ENCODE measurements at regions not wholly inside any gene's neighbourhood (a gene's known extent, or its start where the extent isn't known, plus 50 kb on each side); places are given as distances from the start of the nearest gene placed in this dataset.

DNA sequence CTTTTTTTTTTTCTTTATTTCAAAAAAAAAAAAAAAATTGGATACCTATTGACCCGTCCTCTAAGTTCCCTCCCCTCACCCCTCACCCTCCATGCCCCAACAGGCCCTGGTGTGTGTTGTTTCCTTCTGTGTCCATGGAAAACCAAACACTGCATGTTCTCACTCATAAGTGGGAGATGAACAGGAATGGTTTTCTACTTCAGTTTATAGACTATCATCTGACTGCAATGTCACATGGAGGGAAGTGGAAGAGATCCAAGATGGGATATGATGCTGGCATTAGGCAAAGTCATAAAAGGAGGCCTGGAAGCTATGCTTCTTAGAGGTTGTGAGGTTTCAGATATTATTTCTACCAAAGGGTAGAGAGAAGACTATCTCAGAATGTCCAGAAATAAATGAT lies 237.5 kb downstream of the MAFB start:
- Mint-ChIP-seq H3K4me1 (no peaks in the 10 kb centered on the region), H3K4me3 (no peak overlapping the region), H3K9me3 (peaks cover 0 to 2% (median 0%) of the 10 kb centered on the region in 11 donors), H3K36me3 (no peaks in the 10 kb centered on the region), H3K27ac (no peak overlapping the region), H3K27me3 (peaks cover 2 to 31% (median 9%) of the 10 kb centered on the region in 5 donors)
- no peak overlapping the region for H3K4me3 ChIP-seq (ENCODE audit: low read length)
- H3K4me1 ChIP-seq (ENCODE audit: control insufficient read depth in 2 of 2, insufficient read depth in 2 of 2, low read length in 2 of 2), result no peaks in the 10 kb centered on the region
- no peaks in the 10 kb centered on the region for H3K27me3 ChIP-seq (ENCODE audit: control insufficient read depth in 2 of 2, insufficient read depth in 2 of 2, low read length in 2 of 2)
- intact Hi-C loops (cut with micrococcal nuclease), result no loop called here
- ATAC-seq (no peak), DNase-seq (no peak)
- no peaks in the 10 kb centered on the region for H3K9me3 ChIP-seq (ENCODE audit: control insufficient read depth in 2 of 3, low read length in 3 of 3)
- POLR2A ChIA-PET, result no interaction called here
- H3K36me3 ChIP-seq (ENCODE audit: control insufficient read depth in 2 of 3, insufficient read depth in 3 of 3, low read length in 3 of 3), result no peaks in the 10 kb centered on the region
- H3K27ac ChIP-seq (ENCODE audit: low read depth, low read length), result no peak overlapping the region
- CTCF ChIA-PET, result no interaction called here

DNA sequence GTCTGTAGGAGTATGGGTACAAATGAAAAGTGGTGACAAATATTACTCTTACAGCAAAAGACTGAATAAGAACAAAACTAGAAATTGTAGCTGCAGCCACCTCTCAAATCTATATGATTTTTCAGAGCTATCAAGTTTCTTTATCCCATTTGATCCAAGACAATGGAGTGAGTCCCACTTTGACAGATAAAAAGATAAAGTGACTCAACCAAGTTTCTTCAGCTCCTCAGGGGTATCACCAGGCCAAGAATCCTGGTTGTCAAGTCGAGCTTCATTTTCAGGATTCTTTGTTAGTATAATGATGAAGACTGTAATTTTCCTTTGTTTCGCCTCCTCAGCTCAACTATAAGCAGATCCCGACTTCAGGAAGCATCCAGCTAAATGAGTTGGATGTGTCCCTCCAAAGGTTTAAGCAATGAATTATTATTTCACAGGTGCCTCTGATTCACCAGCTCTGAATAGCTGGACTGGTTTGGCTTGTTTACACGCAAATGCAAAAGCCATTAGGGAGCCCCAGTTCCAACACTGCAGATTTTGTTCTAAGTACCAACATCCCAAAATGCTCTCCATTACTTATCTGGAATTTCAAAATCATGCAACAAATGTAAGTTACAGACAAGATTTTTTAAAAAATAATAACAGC lies 238.9 kb downstream of the MAFB start:
- no peaks in the 10 kb centered on the region for H3K4me1 ChIP-seq (ENCODE audit: control insufficient read depth in 2 of 2, insufficient read depth in 2 of 2, low read length in 2 of 2)
- H3K27me3 ChIP-seq (ENCODE audit: control insufficient read depth in 2 of 2, insufficient read depth in 2 of 2, low read length in 2 of 2), result no peaks in the 10 kb centered on the region
- ATAC-seq, result no peak
- intact Hi-C loops (cut with micrococcal nuclease), result no loop called here
- peaks cover 2 to 24% (median 11%) of the 10 kb centered on the region in 5 donors for H3K27me3 Mint-ChIP-seq
- H3K27ac ChIP-seq (ENCODE audit: low read depth, low read length), result no peak overlapping the region
- H3K9me3 ChIP-seq (ENCODE audit: control insufficient read depth in 2 of 3, low read length in 3 of 3), result no peaks in the 10 kb centered on the region
- H3K9me3 Mint-ChIP-seq, result peaks cover 0 to 2% (median 0%) of the 10 kb centered on the region in 11 donors
- H3K4me1 Mint-ChIP-seq, result no peaks in the 10 kb centered on the region
- POLR2A ChIA-PET, result no interaction called here
- no peak for DNase-seq
- no peaks in the 10 kb centered on the region for H3K36me3 ChIP-seq (ENCODE audit: control insufficient read depth in 2 of 3, insufficient read depth in 3 of 3, low read length in 3 of 3)
- no peak overlapping the region for H3K27ac Mint-ChIP-seq
- CTCF ChIA-PET, result no interaction called here
- no peak overlapping the region for H3K4me3 Mint-ChIP-seq
- no peak overlapping the region for H3K4me3 ChIP-seq (ENCODE audit: low read length)
- H3K36me3 Mint-ChIP-seq, result no peaks in the 10 kb centered on the region

DNA sequence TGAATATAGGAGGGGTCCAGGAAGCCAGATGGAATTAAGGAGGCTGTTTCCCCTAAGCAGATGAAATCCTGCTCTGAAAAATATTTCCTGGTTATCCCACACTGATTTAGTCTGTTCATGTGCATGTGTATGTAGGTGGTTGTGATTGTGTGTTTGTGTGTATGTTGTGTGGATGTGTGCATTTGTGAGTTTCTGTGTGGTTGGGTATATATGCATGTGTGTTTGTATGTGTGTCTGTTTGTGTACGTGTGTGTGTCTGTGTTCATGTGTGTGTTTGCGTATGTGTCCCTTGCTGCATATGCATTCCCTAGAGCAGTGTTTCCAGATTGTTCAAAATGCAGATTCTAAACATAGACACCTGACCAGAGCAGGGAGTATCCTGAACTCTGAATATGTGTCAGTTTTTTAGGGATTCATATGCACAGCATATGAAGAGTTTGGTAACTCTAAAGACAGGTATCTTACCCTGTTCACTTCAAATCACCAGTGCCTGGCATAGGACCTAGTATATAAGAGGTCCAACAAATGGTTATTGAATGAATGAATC lies 239.8 kb downstream of the MAFB start:
- Histone ChIP-seq H3K9me3 (ENCODE audit: control insufficient read depth in 2 of 3, low read length in 3 of 3) (no peaks in the 10 kb centered on the region), H3K4me3 (ENCODE audit: low read length) (no peak overlapping the region), H3K27ac (ENCODE audit: low read depth, low read length) (no peak overlapping the region), H3K4me1 (ENCODE audit: control insufficient read depth in 2 of 2, insufficient read depth in 2 of 2, low read length in 2 of 2) (no peaks in the 10 kb centered on the region), H3K27me3 (ENCODE audit: control insufficient read depth in 2 of 2, insufficient read depth in 2 of 2, low read length in 2 of 2) (no peaks in the 10 kb centered on the region), H3K36me3 (ENCODE audit: control insufficient read depth in 2 of 3, insufficient read depth in 3 of 3, low read length in 3 of 3) (no peaks in the 10 kb centered on the region)
- ChIA-PET POLR2A (no interaction called here), CTCF (no interaction called here)
- Mint-ChIP-seq H3K4me1 (no peaks in the 10 kb centered on the region), H3K9me3 (peaks cover 0 to 2% (median 0%) of the 10 kb centered on the region in 11 donors), H3K27me3 (peaks cover 2 to 24% (median 14%) of the 10 kb centered on the region in 5 donors), H3K36me3 (no peaks in the 10 kb centered on the region), H3K4me3 (no peak overlapping the region), H3K27ac (no peak overlapping the region)
- DNase-seq (no peak), ATAC-seq (no peak)
- intact Hi-C loops (cut with micrococcal nuclease), result no loop called here

DNA sequence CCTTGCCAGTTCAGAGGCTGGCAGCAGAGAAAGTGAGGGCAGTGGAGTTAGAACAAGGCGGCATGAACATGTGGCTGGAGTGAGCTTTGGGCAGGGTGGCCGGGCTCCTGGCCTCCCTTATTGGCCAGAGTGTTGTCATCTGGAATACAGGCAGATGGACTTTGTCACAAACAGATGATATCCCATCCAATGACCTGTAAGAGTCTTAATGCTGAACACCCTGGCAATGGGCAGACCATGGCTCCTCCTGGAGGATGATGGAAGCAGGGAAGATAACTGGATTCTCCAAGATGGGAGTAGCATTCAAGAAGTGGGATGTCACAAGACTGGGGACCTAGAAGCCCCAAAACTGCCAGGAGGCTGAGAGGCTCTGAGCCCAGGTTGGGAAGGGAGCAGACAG lies 242.1 kb downstream of the MAFB start:
- CTCF ChIA-PET, result no interaction called here
- no peaks in the 10 kb centered on the region for H3K9me3 ChIP-seq (ENCODE audit: control insufficient read depth in 2 of 3, low read length in 3 of 3)
- POLR2A ChIA-PET, result no interaction called here

DNA sequence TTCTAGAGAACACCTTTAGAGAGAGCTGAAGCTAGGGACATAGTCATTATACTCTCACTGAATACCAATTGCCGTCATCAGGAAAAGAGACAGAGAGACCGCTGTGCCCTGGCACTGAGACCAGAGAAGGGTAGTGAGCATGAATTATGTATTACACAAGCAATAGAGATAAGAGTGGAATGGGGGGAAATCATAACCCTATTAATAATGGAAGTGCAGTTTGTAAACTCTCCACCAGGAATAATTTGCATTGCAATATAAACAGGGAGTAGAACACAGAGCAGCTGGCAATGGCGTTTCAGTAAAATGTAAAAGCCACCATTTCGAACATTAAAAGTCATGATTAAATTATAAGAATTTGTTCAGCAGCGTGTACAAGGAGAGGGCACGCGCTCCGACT lies 244.5 kb downstream of the MAFB start:
- H3K27ac ChIP-seq (ENCODE audit: low read depth, low read length), result no peak overlapping the region
- Mint-ChIP-seq H3K9me3 (peaks cover 0 to 2% (median 0%) of the 10 kb centered on the region in 11 donors), H3K4me1 (no peaks in the 10 kb centered on the region), H3K27me3 (peaks cover 0 to 39% (median 14%) of the 10 kb centered on the region in 5 donors), H3K4me3 (no peak overlapping the region), H3K36me3 (no peaks in the 10 kb centered on the region), H3K27ac (no peak overlapping the region)
- H3K27me3 ChIP-seq (ENCODE audit: control insufficient read depth in 2 of 2, insufficient read depth in 2 of 2, low read length in 2 of 2), result no peaks in the 10 kb centered on the region
- ChIA-PET CTCF (no interaction called here), POLR2A (no interaction called here)
- ATAC-seq, result no peak
- no peak overlapping the region for H3K4me3 ChIP-seq (ENCODE audit: low read length)
- DNase-seq, result no peak
- intact Hi-C loops (cut with micrococcal nuclease), result no loop called here
- no peaks in the 10 kb centered on the region for H3K36me3 ChIP-seq (ENCODE audit: control insufficient read depth in 2 of 3, insufficient read depth in 3 of 3, low read length in 3 of 3)
- H3K4me1 ChIP-seq (ENCODE audit: control insufficient read depth in 2 of 2, insufficient read depth in 2 of 2, low read length in 2 of 2), result no peaks in the 10 kb centered on the region
- H3K9me3 ChIP-seq (ENCODE audit: control insufficient read depth in 2 of 3, low read length in 3 of 3), result no peaks in the 10 kb centered on the region

More for the DNA sequence above, 242.1 kb downstream of the MAFB start:
- Mint-ChIP-seq H3K27me3 (peaks cover 0 to 34% (median 12%) of the 10 kb centered on the region in 5 donors), H3K4me1 (no peaks in the 10 kb centered on the region), H3K27ac (no peak overlapping the region), H3K4me3 (no peak overlapping the region), H3K9me3 (peaks cover 0 to 2% (median 0%) of the 10 kb centered on the region in 11 donors), H3K36me3 (no peaks in the 10 kb centered on the region)
- no peaks in the 10 kb centered on the region for H3K4me1 ChIP-seq (ENCODE audit: control insufficient read depth in 2 of 2, insufficient read depth in 2 of 2, low read length in 2 of 2)
- H3K27me3 ChIP-seq (ENCODE audit: control insufficient read depth in 2 of 2, insufficient read depth in 2 of 2, low read length in 2 of 2), result no peaks in the 10 kb centered on the region
- ATAC-seq, result no peak
- DNase-seq, result no peak
- no peak overlapping the region for H3K4me3 ChIP-seq (ENCODE audit: low read length)
- intact Hi-C loops (cut with micrococcal nuclease), result no loop called here
- H3K36me3 ChIP-seq (ENCODE audit: control insufficient read depth in 2 of 3, insufficient read depth in 3 of 3, low read length in 3 of 3), result no peaks in the 10 kb centered on the region
- no peak overlapping the region for H3K27ac ChIP-seq (ENCODE audit: low read depth, low read length)

DNA sequence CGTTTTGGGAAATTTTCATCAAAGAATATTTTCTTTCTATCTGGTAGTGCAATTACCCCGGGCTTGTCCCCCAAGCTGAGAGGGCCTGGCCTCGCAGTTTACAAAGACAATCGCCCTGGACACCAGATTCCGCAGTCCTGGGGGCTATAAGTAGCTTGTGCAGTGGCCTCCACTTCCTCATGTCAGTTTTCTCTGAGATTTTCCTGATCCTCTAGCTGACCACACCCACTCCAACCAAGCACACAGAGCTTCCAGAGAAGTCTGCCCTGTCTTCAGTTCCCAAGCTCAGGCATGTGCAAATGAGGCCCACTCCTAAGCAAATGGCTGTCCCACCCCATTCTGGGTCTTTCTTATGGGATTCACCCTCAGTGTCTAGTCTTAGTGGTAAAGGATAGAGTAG lies 245.3 kb downstream of the MAFB start:
- CTCF ChIA-PET, result no interaction called here
- H3K4me1 Mint-ChIP-seq, result no peaks in the 10 kb centered on the region
- peaks cover 0 to 39% (median 14%) of the 10 kb centered on the region in 5 donors for H3K27me3 Mint-ChIP-seq
- Histone ChIP-seq H3K4me1 (ENCODE audit: control insufficient read depth in 2 of 2, insufficient read depth in 2 of 2, low read length in 2 of 2) (no peaks in the 10 kb centered on the region), H3K27me3 (ENCODE audit: control insufficient read depth in 2 of 2, insufficient read depth in 2 of 2, low read length in 2 of 2) (no peaks in the 10 kb centered on the region), H3K27ac (ENCODE audit: low read depth, low read length) (no peak overlapping the region), H3K9me3 (ENCODE audit: control insufficient read depth in 2 of 3, low read length in 3 of 3) (no peaks in the 10 kb centered on the region), H3K4me3 (ENCODE audit: low read length) (no peak overlapping the region), H3K36me3 (ENCODE audit: control insufficient read depth in 2 of 3, insufficient read depth in 3 of 3, low read length in 3 of 3) (no peaks in the 10 kb centered on the region)
- H3K4me3 Mint-ChIP-seq, result no peak overlapping the region
- H3K9me3 Mint-ChIP-seq, result peaks cover 0 to 2% (median 0%) of the 10 kb centered on the region in 11 donors
- H3K36me3 Mint-ChIP-seq, result no peaks in the 10 kb centered on the region
- intact Hi-C loops (cut with micrococcal nuclease), result no loop called here
- no peak overlapping the region for H3K27ac Mint-ChIP-seq
- POLR2A ChIA-PET, result no interaction called here
- ATAC-seq, result no peak
- DNase-seq, result no peak

All from naive thymus-derived CD4-positive, alpha-beta T cell (primary cell).